ENCODE measurements at regions not wholly inside any gene's neighbourhood (a gene's known extent, or its start where the extent isn't known, plus 50 kb on each side); places are given as distances from the start of the nearest gene placed in this dataset.

- Mint-ChIP-seq H3K9me3 (peaks cover 7 to 11% of the 10 kb centered on the region in 2 donors), H3K27me3 (peaks cover 18% of the 10 kb centered on the region), H3K4me3 (no peak overlapping the region), H3K4me1 (no peaks in the 10 kb centered on the region), H3K27ac (no peak overlapping the region)
- DNase-seq (no peak), ATAC-seq (no peak)
Observed at GRCh38 chr20:57970856-57971255, 257.6 kb downstream of the ANKRD60 start.

- ATAC-seq, result no peak
- Mint-ChIP-seq H3K27ac (no peak overlapping the region), H3K4me3 (no peak overlapping the region), H3K9me3 (peaks cover 7 to 10% of the 10 kb centered on the region in 2 donors), H3K27me3 (peaks cover 18% of the 10 kb centered on the region), H3K4me1 (no peaks in the 10 kb centered on the region)
- DNase-seq, result no peak
Observed at GRCh38 chr20:57970116-57970515, 258.3 kb downstream of the ANKRD60 start.

- H3K9me3 Mint-ChIP-seq, result no peaks in the 10 kb centered on the region
- peaks cover 18% of the 10 kb centered on the region for H3K27me3 Mint-ChIP-seq
- no peaks in the 10 kb centered on the region for H3K4me1 Mint-ChIP-seq
- no peak overlapping the region for H3K27ac Mint-ChIP-seq
- no peak for DNase-seq
- no peak for ATAC-seq
- no peak overlapping the region for H3K4me3 Mint-ChIP-seq
Observed at GRCh38 chr20:57968120-57968519, 258.3 kb upstream of the PMEPA1 start.

GRCh38 chr20:57967364-57967763, 257.5 kb upstream of the PMEPA1 start:
- no peaks in the 10 kb centered on the region for H3K4me1 Mint-ChIP-seq

GRCh38 chr20:57966620-57967019, 256.8 kb upstream of the PMEPA1 start:
- ATAC-seq, result no peak
- Mint-ChIP-seq H3K27ac (no peak overlapping the region), H3K4me1 (no peaks in the 10 kb centered on the region), H3K4me3 (no peak overlapping the region), H3K9me3 (no peaks in the 10 kb centered on the region), H3K27me3 (peaks cover 18% of the 10 kb centered on the region)
- no peak for DNase-seq

More at GRCh38 chr20:57967364-57967763, 257.5 kb upstream of the PMEPA1 start:
- Mint-ChIP-seq H3K27ac (no peak overlapping the region), H3K4me3 (no peak overlapping the region), H3K27me3 (peaks cover 18% of the 10 kb centered on the region), H3K9me3 (no peaks in the 10 kb centered on the region)
- ATAC-seq (no peak), DNase-seq (no peak)

GRCh38 chr20:57965441-57965840, 255.6 kb upstream of the PMEPA1 start:
- no peaks in the 10 kb centered on the region for H3K9me3 Mint-ChIP-seq
- no peak overlapping the region for H3K27ac Mint-ChIP-seq
- DNase-seq, result no peak
- H3K4me3 Mint-ChIP-seq, result no peak overlapping the region
- peaks cover 18% of the 10 kb centered on the region for H3K27me3 Mint-ChIP-seq
- no peak for ATAC-seq
- no peaks in the 10 kb centered on the region for H3K4me1 Mint-ChIP-seq

GRCh38 chr20:57964011-57964862, 254.4 kb upstream of the PMEPA1 start:
- H3K27me3 Mint-ChIP-seq, result peaks cover 13% of the 10 kb centered on the region
- DNase-seq (no peak), ATAC-seq (no peak)
- no peak overlapping the region for H3K4me3 Mint-ChIP-seq
- H3K9me3 Mint-ChIP-seq, result no peaks in the 10 kb centered on the region
- peak overlapping the region in 1 of 2 donors; percentile 49 for H3K27ac Mint-ChIP-seq
- no peaks in the 10 kb centered on the region for H3K4me1 Mint-ChIP-seq

GRCh38 chr20:57960803-57961575, 251.2 kb upstream of the PMEPA1 start:
- H3K4me3 Mint-ChIP-seq, result no peak overlapping the region
- peak overlapping the region in 1 of 2 donors; percentile 6 for H3K27ac Mint-ChIP-seq
- DNase-seq (no peak), ATAC-seq (no peak)
- no peaks in the 10 kb centered on the region for H3K9me3 Mint-ChIP-seq
- no peaks in the 10 kb centered on the region for H3K27me3 Mint-ChIP-seq
- H3K4me1 Mint-ChIP-seq, result no peaks in the 10 kb centered on the region

GRCh38 chr20:57959589-57959988, 249.8 kb upstream of the PMEPA1 start:
- Mint-ChIP-seq H3K27me3 (no peaks in the 10 kb centered on the region), H3K4me3 (no peak overlapping the region), H3K4me1 (no peaks in the 10 kb centered on the region), H3K27ac (no peak overlapping the region), H3K9me3 (peaks cover 0 to 7% of the 10 kb centered on the region in 2 donors)
- no peak for DNase-seq
- no peak for ATAC-seq

- no peaks in the 10 kb centered on the region for H3K27me3 Mint-ChIP-seq
- H3K4me3 Mint-ChIP-seq, result no peak overlapping the region
- H3K27ac Mint-ChIP-seq, result no peak overlapping the region
- no peak for ATAC-seq
- H3K9me3 Mint-ChIP-seq, result peaks cover 0 to 13% of the 10 kb centered on the region in 2 donors
- DNase-seq, result no peak
- no peaks in the 10 kb centered on the region for H3K4me1 Mint-ChIP-seq
Observed at GRCh38 chr20:57959018-57959417, 249.2 kb upstream of the PMEPA1 start.

GRCh38 chr20:57958050-57958420, 248.2 kb upstream of the PMEPA1 start:
- Mint-ChIP-seq H3K9me3 (peaks cover 0 to 15% of the 10 kb centered on the region in 2 donors), H3K27ac (peak overlapping the region in 1 of 2 donors; percentile 10), H3K4me1 (no peaks in the 10 kb centered on the region), H3K27me3 (no peaks in the 10 kb centered on the region), H3K4me3 (no peak overlapping the region)
- no peak for ATAC-seq
- DNase-seq, result no peak

GRCh38 chr20:57957411-57958049, 247.7 kb upstream of the PMEPA1 start:
- H3K27ac Mint-ChIP-seq, result peak overlapping the region in 1 of 2 donors; percentile 10
- H3K4me3 Mint-ChIP-seq, result no peak overlapping the region
- no peaks in the 10 kb centered on the region for H3K27me3 Mint-ChIP-seq
- DNase-seq (no peak), ATAC-seq (no peak)
- H3K4me1 Mint-ChIP-seq, result no peaks in the 10 kb centered on the region
- H3K9me3 Mint-ChIP-seq, result peaks cover 0 to 15% of the 10 kb centered on the region in 2 donors

GRCh38 chr20:57953638-57954037, 243.8 kb upstream of the PMEPA1 start:
- H3K27ac Mint-ChIP-seq, result no peak overlapping the region
- no peak for ATAC-seq
- H3K4me1 Mint-ChIP-seq, result no peaks in the 10 kb centered on the region
- peaks cover 0 to 24% of the 10 kb centered on the region in 2 donors for H3K9me3 Mint-ChIP-seq
- DNase-seq, result no peak
- H3K4me3 Mint-ChIP-seq, result no peak overlapping the region
- H3K27me3 Mint-ChIP-seq, result no peaks in the 10 kb centered on the region

- Mint-ChIP-seq H3K9me3 (peaks cover 0 to 27% of the 10 kb centered on the region in 2 donors), H3K27me3 (no peaks in the 10 kb centered on the region), H3K27ac (no peak overlapping the region), H3K4me3 (no peak overlapping the region), H3K4me1 (no peaks in the 10 kb centered on the region)
- no peak for DNase-seq
- no peak for ATAC-seq
Observed at GRCh38 chr20:57952136-57952535, 242.3 kb upstream of the PMEPA1 start.

- DNase-seq, result no peak
- Mint-ChIP-seq H3K4me3 (no peak overlapping the region), H3K9me3 (peaks cover 0 to 27% of the 10 kb centered on the region in 2 donors), H3K27me3 (no peaks in the 10 kb centered on the region), H3K27ac (peak overlapping the region in 1 of 2 donors; percentile 26), H3K4me1 (no peaks in the 10 kb centered on the region)
- no peak for ATAC-seq
Observed at GRCh38 chr20:57951549-57951948, 241.7 kb upstream of the PMEPA1 start.

Data from stimulated activated naive CD8-positive, alpha-beta T cell treated with anti-CD3 and anti-CD28 coated beads, Interleukin-15, amount 100 ng/mL, for 72 hours (primary cell).